ENCODE measurements at regions not wholly inside any gene's neighbourhood (a gene's known extent, or its start where the extent isn't known, plus 50 kb on each side); places are given as distances from the start of the nearest gene placed in this dataset.
"Not testable (repeated sequence)": the region's sequence is repeated elsewhere in the genome, so short reads cannot be mapped to it uniquely, and the experiment has no call there.

DNA sequence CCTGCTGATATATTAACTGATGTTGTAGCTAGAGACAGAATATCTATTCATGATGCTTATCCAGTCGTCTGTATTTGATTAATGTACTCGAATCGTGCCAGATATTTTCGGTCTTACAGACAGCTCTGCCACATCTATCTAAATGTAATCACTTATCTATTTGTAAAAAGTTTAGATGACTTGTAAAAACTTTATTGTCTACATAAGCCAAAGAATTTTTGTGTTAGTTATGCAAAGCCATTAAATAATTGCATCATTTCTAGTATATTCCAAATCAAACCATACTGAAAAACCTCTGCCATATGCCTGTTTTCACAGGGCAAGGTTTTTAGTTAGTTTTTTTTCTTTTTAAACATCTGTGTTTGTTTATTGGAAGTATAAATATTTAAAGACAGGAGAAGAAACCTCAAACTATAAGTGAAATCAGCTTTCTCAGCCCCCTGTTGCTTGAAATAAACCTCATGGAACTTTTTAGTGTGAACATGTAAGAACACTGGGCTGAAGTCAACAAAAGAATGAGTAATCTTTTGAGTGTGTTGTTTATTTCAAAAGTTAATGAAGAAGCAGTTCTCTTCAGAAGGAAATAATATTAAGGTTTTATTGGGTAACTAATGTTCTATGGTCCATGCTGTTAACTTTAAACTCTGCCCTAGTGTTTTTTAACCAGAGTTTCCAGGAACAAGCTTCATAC, 657.6 kb upstream of the SYT4 start:
- no peaks in the 10 kb centered on the region for H3K27me3 ChIP-seq (ENCODE audit: control insufficient read depth, insufficient read depth, low read length)
- H3K4me1 ChIP-seq (ENCODE audit: control insufficient read depth, insufficient read depth, low read length): no peaks in the 10 kb centered on the region
- no peak overlapping the region for H3K9ac ChIP-seq (ENCODE audit: low read depth, low read length)
- no peaks in the 10 kb centered on the region for H3K9me3 ChIP-seq (replicated peaks; ENCODE audit: low read length)
- no peak overlapping the region for H3K4me2 ChIP-seq (ENCODE audit: low read length)
- no peaks in the 10 kb centered on the region for H3K36me3 ChIP-seq (ENCODE audit: insufficient read depth, low read length)
- H3K4me3 ChIP-seq (ENCODE audit: low read length): no peak overlapping the region

DNA sequence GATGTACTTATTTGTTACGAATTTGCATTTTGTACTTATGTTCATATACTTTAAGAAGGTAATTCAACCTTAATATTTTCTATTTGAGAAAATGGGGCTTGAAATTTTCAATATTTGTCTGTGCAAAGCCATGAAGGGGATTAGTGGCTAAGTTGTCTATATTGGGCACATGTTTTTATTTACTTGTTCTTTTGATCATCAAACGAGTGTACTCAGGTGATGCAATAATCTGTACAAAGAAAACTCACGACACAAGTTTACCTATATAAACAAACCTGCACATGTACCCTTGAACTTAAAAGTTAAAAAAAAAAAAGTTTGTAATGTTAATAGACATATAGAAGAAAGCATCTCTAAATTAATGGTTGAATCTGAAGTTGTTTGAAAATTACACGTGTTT, 658.9 kb upstream of the SYT4 start:
- Histone ChIP-seq H3K4me2 (ENCODE audit: low read length) (no peak overlapping the region), H3K36me3 (ENCODE audit: insufficient read depth, low read length) (no peaks in the 10 kb centered on the region), H3K4me3 (ENCODE audit: low read length) (no peak overlapping the region), H3K4me1 (ENCODE audit: control insufficient read depth, insufficient read depth, low read length) (no peaks in the 10 kb centered on the region), H3K27me3 (ENCODE audit: control insufficient read depth, insufficient read depth, low read length) (no peaks in the 10 kb centered on the region), H3K9ac (ENCODE audit: low read depth, low read length) (no peak overlapping the region), H3K9me3 (replicated peaks; ENCODE audit: low read length) (no peaks in the 10 kb centered on the region)

DNA sequence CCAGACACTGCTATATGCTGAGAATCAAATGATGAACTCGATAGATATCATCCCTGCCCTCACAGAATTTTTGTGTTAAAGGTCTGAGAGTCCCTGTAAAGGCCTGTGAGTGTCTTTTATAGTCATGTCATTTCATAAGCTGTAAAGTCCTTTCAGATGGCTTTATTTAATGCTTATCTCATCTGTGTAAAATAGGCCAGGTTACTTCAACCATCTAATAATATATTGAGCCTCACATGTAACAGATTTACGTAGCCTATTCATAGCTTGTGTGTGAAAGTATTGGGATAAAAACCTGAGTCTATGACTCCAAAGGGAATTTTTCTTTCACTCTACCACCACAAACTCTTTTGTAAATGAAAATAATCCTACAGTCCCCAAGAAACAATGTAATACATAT, 672.0 kb upstream of the SYT4 start:
- no peaks in the 10 kb centered on the region for H3K36me3 ChIP-seq (ENCODE audit: insufficient read depth, low read length)
- no peak overlapping the region for H3K4me3 ChIP-seq (ENCODE audit: low read length)
- H3K9me3 ChIP-seq (replicated peaks; ENCODE audit: low read length): no peaks in the 10 kb centered on the region
- H3K4me1 ChIP-seq (ENCODE audit: control insufficient read depth, insufficient read depth, low read length): no peaks in the 10 kb centered on the region
- no peak overlapping the region for H3K4me2 ChIP-seq (ENCODE audit: low read length)
- no peak overlapping the region for H3K9ac ChIP-seq (ENCODE audit: low read depth, low read length)
- H3K27me3 ChIP-seq (ENCODE audit: control insufficient read depth, insufficient read depth, low read length): no peaks in the 10 kb centered on the region

DNA sequence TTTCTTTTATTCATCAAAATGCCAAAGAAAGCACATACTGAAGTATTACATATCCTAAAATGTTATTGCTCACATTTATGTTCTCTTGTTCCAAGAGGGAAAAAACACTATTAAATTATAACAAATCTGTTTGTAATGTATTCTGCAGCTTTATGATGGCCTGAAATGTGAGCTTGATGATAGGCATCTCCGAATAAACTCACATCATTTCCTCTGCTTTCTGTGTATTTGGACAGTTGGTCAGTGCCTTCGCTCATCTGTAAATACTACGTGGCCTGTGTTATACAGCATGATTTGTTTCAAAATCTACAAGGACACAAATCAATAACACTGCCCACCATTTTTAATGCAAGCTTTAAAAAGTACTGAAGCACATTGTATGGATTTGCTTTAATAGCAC, 672.8 kb upstream of the SYT4 start:
- no peak overlapping the region for H3K9ac ChIP-seq (ENCODE audit: low read depth, low read length)
- H3K4me2 ChIP-seq (ENCODE audit: low read length): no peak overlapping the region
- H3K9me3 ChIP-seq (replicated peaks; ENCODE audit: low read length): no peaks in the 10 kb centered on the region

DNA sequence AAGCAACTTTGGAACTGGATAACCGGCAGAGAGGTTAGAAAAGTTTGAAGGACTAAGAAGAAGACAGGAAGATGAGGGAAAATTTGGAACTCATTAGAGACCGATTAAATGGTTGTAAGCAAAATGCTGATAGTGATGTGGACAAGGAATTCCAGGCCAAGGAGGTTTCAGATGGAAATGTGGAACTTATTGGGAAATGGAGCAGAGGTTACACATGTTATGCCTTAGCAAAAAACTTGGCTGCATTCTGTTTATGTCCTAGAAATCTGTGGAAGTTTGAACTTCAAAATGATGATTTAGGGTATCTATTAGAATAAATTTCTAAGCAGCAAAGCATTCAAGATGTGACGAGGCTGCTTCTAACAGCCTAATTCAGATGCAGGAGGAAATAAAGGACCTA, 675.1 kb upstream of the SYT4 start:
- H3K4me2 ChIP-seq (ENCODE audit: low read length): no peak overlapping the region
- H3K27me3 ChIP-seq (ENCODE audit: control insufficient read depth, insufficient read depth, low read length): no peaks in the 10 kb centered on the region
- H3K9me3 ChIP-seq (replicated peaks; ENCODE audit: low read length): no peaks in the 10 kb centered on the region
- H3K36me3 ChIP-seq (ENCODE audit: insufficient read depth, low read length): no peaks in the 10 kb centered on the region
- H3K4me3 ChIP-seq (ENCODE audit: low read length): no peak overlapping the region
- no peaks in the 10 kb centered on the region for H3K4me1 ChIP-seq (ENCODE audit: control insufficient read depth, insufficient read depth, low read length)
- H3K9ac ChIP-seq (ENCODE audit: low read depth, low read length): no peak overlapping the region

More for the DNA sequence above, 672.8 kb upstream of the SYT4 start:
- Histone ChIP-seq H3K27me3 (ENCODE audit: control insufficient read depth, insufficient read depth, low read length) (no peaks in the 10 kb centered on the region), H3K4me3 (ENCODE audit: low read length) (no peak overlapping the region), H3K4me1 (ENCODE audit: control insufficient read depth, insufficient read depth, low read length) (no peaks in the 10 kb centered on the region), H3K36me3 (ENCODE audit: insufficient read depth, low read length) (no peaks in the 10 kb centered on the region)

DNA sequence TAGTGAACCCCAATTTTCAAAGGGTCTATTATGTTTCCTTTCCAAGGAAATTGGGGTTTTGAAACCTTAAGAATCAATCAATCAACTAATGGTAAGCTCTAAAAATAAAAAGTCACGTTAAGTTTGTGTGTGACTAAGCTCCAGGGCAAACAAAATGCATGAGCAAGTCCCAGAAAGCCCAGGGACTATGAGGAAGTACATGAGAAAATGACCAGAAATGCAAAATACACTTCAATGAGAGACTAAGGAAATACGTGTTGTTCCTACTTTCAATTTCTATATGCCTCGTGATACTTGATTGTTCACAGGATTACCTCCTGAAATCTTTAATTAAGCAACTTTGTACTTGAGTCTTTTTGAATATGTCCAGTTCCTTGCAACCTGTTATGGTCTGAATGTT, 684.4 kb upstream of the SYT4 start:
- no peaks in the 10 kb centered on the region for H3K36me3 ChIP-seq (ENCODE audit: insufficient read depth, low read length)
- H3K9ac ChIP-seq (ENCODE audit: low read depth, low read length): no peak overlapping the region

DNA sequence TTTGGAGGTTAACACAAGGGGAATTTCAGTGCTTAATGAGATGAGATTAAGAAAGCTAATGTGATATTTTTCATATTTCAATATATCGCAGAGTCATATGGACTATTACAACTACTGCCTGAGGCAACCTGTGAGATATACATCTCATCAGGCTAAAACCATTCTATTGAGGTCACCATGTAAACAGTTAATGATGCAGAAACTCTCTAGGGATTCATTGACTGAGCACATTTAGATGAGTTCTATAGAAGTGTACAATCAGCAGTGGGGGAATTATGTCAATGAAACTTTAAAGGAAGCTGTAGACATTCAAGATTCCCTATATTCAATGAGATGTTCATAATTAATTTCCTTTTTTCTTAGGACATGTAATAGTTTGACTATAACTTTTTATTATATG, 687.4 kb upstream of the SYT4 start:
- Histone ChIP-seq H3K4me1 (ENCODE audit: control insufficient read depth, insufficient read depth, low read length) (no peaks in the 10 kb centered on the region), H3K4me2 (ENCODE audit: low read length) (no peak overlapping the region), H3K27me3 (ENCODE audit: control insufficient read depth, insufficient read depth, low read length) (no peaks in the 10 kb centered on the region), H3K36me3 (ENCODE audit: insufficient read depth, low read length) (no peaks in the 10 kb centered on the region), H3K9ac (ENCODE audit: low read depth, low read length) (no peak overlapping the region), H3K4me3 (ENCODE audit: low read length) (no peak overlapping the region), H3K9me3 (replicated peaks; ENCODE audit: low read length) (no peaks in the 10 kb centered on the region)

More for the DNA sequence above, 684.4 kb upstream of the SYT4 start:
- Histone ChIP-seq H3K4me3 (ENCODE audit: low read length) (no peak overlapping the region), H3K4me2 (ENCODE audit: low read length) (no peak overlapping the region), H3K9me3 (replicated peaks; ENCODE audit: low read length) (no peaks in the 10 kb centered on the region), H3K4me1 (ENCODE audit: control insufficient read depth, insufficient read depth, low read length) (no peaks in the 10 kb centered on the region), H3K27me3 (ENCODE audit: control insufficient read depth, insufficient read depth, low read length) (no peaks in the 10 kb centered on the region)

DNA sequence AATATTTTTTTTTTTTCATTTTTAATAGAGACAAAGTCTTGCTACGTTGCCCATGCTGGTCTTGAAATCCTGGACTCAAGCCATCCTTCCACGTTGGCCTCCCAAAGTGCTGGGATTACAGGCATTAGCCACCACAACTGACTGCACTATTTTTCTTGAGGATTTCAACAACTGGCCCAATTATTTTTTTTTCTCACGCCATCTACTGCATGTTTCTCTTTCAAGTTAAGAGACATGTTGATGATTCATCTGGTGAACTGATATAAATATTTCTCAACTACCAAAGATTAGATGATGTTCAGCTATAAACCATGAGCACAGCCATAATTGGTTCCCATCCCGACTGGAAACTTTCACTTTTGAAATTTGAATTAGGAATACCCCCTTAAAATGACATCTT, 688.4 kb upstream of the SYT4 start:
- Histone ChIP-seq H3K4me3 (ENCODE audit: low read length) (no peak overlapping the region), H3K36me3 (ENCODE audit: insufficient read depth, low read length) (no peaks in the 10 kb centered on the region), H3K4me2 (ENCODE audit: low read length) (no peak overlapping the region), H3K4me1 (ENCODE audit: control insufficient read depth, insufficient read depth, low read length) (peaks cover 2% of the 10 kb centered on the region), H3K9ac (ENCODE audit: low read depth, low read length) (no peak overlapping the region), H3K27me3 (ENCODE audit: control insufficient read depth, insufficient read depth, low read length) (no peaks in the 10 kb centered on the region), H3K9me3 (replicated peaks; ENCODE audit: low read length) (no peaks in the 10 kb centered on the region)

DNA sequence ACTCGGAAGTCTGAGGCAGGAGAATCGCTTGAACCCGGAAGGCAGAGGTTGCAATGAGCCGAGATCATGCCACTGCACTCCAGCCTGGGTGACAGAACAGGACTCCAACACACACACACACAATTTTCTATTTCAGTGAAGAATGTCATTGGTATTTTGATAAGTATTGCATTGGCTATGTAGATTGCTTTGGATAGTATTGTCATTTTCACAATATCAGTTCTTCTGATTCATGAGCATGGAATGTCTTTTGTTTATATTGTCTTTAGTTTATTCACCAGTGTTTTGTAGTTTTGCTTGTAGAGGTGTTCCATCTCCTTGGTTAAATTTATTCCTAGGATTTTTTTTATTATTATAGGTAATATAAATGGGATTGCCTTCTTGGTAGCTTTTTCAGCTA, 693.4 kb upstream of the SYT4 start:
- no peak overlapping the region for H3K4me3 ChIP-seq (ENCODE audit: low read length)
- no peaks in the 10 kb centered on the region for H3K36me3 ChIP-seq (ENCODE audit: insufficient read depth, low read length)
- H3K9ac ChIP-seq (ENCODE audit: low read depth, low read length): no peak overlapping the region
- peaks cover 7% of the 10 kb centered on the region for H3K4me1 ChIP-seq (ENCODE audit: control insufficient read depth, insufficient read depth, low read length)
- no peak overlapping the region for H3K4me2 ChIP-seq (ENCODE audit: low read length)
- H3K9me3 ChIP-seq (replicated peaks; ENCODE audit: low read length): no peaks in the 10 kb centered on the region
- H3K27me3 ChIP-seq (ENCODE audit: control insufficient read depth, insufficient read depth, low read length): no peaks in the 10 kb centered on the region

DNA sequence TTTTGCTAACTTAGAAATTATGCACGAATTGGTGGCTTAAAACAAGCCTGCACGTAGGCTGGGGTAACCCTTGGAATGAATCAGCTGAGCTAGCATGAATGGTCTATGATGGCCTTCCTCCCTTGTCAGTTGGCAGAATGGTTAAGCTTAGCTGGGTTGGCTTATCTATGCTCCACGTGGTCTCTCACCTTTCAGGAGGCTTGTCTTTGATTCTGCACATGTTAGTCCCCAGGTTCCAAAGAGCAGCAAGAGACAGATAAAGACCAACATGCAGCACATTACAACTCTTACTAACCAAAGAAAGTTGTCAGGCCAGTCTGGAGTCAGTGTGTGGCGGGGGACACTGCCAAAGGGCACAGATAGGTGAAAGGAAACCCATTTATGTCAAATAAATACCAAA, 700.9 kb upstream of the SYT4 start:
- H3K27me3 ChIP-seq (ENCODE audit: control insufficient read depth, insufficient read depth, low read length): no peaks in the 10 kb centered on the region
- no peaks in the 10 kb centered on the region for H3K9me3 ChIP-seq (replicated peaks; ENCODE audit: low read length)
- H3K4me1 ChIP-seq (ENCODE audit: control insufficient read depth, insufficient read depth, low read length): no peaks in the 10 kb centered on the region
- no peak overlapping the region for H3K4me3 ChIP-seq (ENCODE audit: low read length)
- H3K4me2 ChIP-seq (ENCODE audit: low read length): no peak overlapping the region
- H3K36me3 ChIP-seq (ENCODE audit: insufficient read depth, low read length): no peaks in the 10 kb centered on the region
- no peak overlapping the region for H3K9ac ChIP-seq (ENCODE audit: low read depth, low read length)

DNA sequence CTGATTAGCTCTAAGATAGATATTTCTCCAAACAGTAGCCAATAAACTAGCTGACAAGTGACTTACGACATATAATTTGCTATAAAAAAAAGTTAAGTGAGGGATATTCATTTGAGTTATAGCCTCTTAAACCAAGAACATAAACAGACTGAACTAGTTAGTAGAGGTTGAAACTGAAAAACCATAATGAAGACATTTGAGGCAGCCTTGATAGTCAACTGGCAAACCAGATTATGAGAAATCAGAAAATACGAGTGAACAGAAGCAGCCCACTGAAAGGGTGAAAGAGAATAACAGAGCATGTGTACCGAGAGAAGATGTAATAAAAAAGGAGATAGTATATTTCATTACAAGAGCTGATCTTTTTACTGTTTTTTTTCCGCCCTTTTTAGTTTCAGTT, 698.1 kb upstream of the SETBP1 start:
- no peak overlapping the region for H3K4me3 ChIP-seq (ENCODE audit: low read length)
- H3K9me3 ChIP-seq (replicated peaks; ENCODE audit: low read length): no peaks in the 10 kb centered on the region

DNA sequence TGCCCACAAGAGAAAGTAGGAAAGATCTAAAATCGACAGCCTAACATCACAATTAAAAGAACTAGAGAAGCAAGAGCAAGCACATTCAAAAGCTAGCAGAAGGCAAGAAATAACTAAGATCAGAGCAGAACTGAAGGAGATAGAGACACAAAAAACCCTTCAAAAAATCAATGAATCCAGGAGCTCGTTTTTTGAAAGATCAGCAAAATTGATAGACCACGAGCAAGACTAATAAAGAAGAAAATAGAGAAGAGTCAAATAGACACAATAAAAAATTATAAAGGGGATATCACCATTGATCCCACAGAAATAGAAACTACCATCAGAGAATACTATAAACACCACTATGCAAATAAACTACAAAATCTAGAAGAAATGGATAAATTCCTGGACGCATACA, 693.6 kb upstream of the SETBP1 start:
- H3K4me3 ChIP-seq (ENCODE audit: low read length); H3K9me3 ChIP-seq (replicated peaks; ENCODE audit: low read length); H3K9ac ChIP-seq (ENCODE audit: low read depth, low read length); H3K4me2 ChIP-seq (ENCODE audit: low read length); H3K36me3 ChIP-seq (ENCODE audit: insufficient read depth, low read length); H3K4me1 ChIP-seq (ENCODE audit: control insufficient read depth, insufficient read depth, low read length); H3K27me3 ChIP-seq (ENCODE audit: control insufficient read depth, insufficient read depth, low read length): not testable (repeated sequence)

More for the DNA sequence above, 698.1 kb upstream of the SETBP1 start:
- Histone ChIP-seq H3K9ac (ENCODE audit: low read depth, low read length) (no peak overlapping the region), H3K4me1 (ENCODE audit: control insufficient read depth, insufficient read depth, low read length) (no peaks in the 10 kb centered on the region), H3K4me2 (ENCODE audit: low read length) (no peak overlapping the region), H3K27me3 (ENCODE audit: control insufficient read depth, insufficient read depth, low read length) (no peaks in the 10 kb centered on the region), H3K36me3 (ENCODE audit: insufficient read depth, low read length) (no peaks in the 10 kb centered on the region)
